ENCODE measurements at regions not wholly inside any gene's neighbourhood (a gene's known extent, or its start where the extent isn't known, plus 50 kb on each side); places are given as distances from the start of the nearest gene placed in this dataset.

GRCh38 chr7:41603985-41604384, 98.9 kb downstream of the INHBA start:
- WGBS, 2 donors (ENCODE audit: low coverage in 1 of 2), result 67 to 79% methylated on average over 1 of the region's 1 CpG
- TF ChIP-seq, protein P1, sequence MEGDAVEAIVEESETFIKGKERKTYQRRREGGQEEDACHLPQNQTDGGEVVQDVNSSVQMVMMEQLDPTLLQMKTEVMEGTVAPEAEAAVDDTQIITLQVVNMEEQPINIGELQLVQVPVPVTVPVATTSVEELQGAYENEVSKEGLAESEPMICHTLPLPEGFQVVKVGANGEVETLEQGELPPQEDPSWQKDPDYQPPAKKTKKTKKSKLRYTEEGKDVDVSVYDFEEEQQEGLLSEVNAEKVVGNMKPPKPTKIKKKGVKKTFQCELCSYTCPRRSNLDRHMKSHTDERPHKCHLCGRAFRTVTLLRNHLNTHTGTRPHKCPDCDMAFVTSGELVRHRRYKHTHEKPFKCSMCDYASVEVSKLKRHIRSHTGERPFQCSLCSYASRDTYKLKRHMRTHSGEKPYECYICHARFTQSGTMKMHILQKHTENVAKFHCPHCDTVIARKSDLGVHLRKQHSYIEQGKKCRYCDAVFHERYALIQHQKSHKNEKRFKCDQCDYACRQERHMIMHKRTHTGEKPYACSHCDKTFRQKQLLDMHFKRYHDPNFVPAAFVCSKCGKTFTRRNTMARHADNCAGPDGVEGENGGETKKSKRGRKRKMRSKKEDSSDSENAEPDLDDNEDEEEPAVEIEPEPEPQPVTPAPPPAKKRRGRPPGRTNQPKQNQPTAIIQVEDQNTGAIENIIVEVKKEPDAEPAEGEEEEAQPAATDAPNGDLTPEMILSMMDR (IDR thresholded peaks at IDR 0.05), result no peak
- no peak for TF ChIP-seq POLR2AphosphoS5 (IDR thresholded peaks at IDR 0.05)
- TF ChIP-seq POLR2A (IDR thresholded peaks at IDR 0.05), result no peak
- TF ChIP-seq EP300 (IDR thresholded peaks at IDR 0.05; ENCODE audit: low read depth), result no peak

GRCh38 chr7:41599760-41600159, 103.1 kb downstream of the INHBA start:
- Histone ChIP-seq H3K4me1 (no peaks in the 10 kb centered on the region), H3K9me3 (peaks cover 6 to 12% of the 10 kb centered on the region in 2 donors), H3K27me3 (no peaks in the 10 kb centered on the region), H3K4me3 (no peak overlapping the region), H3K27ac (no peak overlapping the region), H3K36me3 (no peaks in the 10 kb centered on the region)
- in situ Hi-C loops (cut with MboI; ENCODE audit: low pct_ligation_motif_present in 1 of 4, low pct_unique_long_range_greater_than_20kb in 1 of 4, low sequenced_read_pairs in 3 of 4) (no loop called here), intact Hi-C loops (cut with DNase I; ENCODE audit: low total_unique reads) (no loop called here)
- WGBS, 2 donors (ENCODE audit: low coverage in 1 of 2), result 79 to 100% methylated on average over 1 to 4 of the region's 4 CpGs
- TF ChIP-seq POLR2AphosphoS5 (IDR thresholded peaks at IDR 0.05) (no peak), POLR2A (IDR thresholded peaks at IDR 0.05) (no peak), EP300 (IDR thresholded peaks at IDR 0.05; ENCODE audit: low read depth) (no peak)
- TF ChIP-seq, protein P1 (IDR thresholded peaks at IDR 0.05), result no peak
- no peak for DNase-seq

More at GRCh38 chr7:41603985-41604384, 98.9 kb downstream of the INHBA start:
- Histone ChIP-seq H3K27me3 (no peaks in the 10 kb centered on the region), H3K36me3 (no peaks in the 10 kb centered on the region), H3K27ac (no peak overlapping the region), H3K9me3 (no peaks in the 10 kb centered on the region), H3K4me3 (no peak overlapping the region), H3K4me1 (no peaks in the 10 kb centered on the region)
- DNase-seq, result no peak
- intact Hi-C loops (cut with DNase I; ENCODE audit: low total_unique reads), result no loop called here
- in situ Hi-C loops (cut with MboI; ENCODE audit: low pct_ligation_motif_present in 1 of 4, low pct_unique_long_range_greater_than_20kb in 1 of 4, low sequenced_read_pairs in 3 of 4), result no loop called here

DNA sequence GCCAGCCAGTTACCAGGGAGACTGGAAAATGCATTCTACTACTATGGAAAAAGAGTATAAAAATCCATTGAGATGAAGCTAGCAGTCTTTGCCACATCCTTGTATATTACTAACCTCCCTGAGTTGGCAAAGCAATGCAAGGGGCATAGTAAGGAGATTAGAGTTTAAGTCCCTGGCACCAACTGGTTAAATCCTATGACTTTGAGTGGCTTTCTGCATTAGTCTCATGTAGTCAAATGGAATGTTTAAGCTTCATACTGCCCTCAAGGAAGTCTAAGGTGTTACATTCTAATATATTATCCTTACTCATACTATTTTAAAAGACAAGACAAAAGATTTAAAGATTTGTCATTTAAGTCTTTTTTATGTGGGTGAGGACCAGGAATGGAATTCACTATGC, 110.1 kb downstream of the INHBA start:
- H3K27me3 ChIP-seq, result no peaks in the 10 kb centered on the region
- in situ Hi-C loops (cut with MboI; ENCODE audit: low pct_ligation_motif_present in 1 of 4, low pct_unique_long_range_greater_than_20kb in 1 of 4, low sequenced_read_pairs in 3 of 4), result no loop called here
- DNase-seq, result no peak
- H3K4me1 ChIP-seq, result no peaks in the 10 kb centered on the region
- H3K27ac ChIP-seq, result no peak overlapping the region
- H3K4me3 ChIP-seq, result no peak overlapping the region
- intact Hi-C loops (cut with DNase I; ENCODE audit: low total_unique reads), result loop anchor here (2.0 kb wide), 1 partner anchor 32 kb away; no protein-coding TSS in a partner anchor
- H3K36me3 ChIP-seq, result no peaks in the 10 kb centered on the region
- TF ChIP-seq, protein P1 (IDR thresholded peaks at IDR 0.05), result no peak
- TF ChIP-seq POLR2A (IDR thresholded peaks at IDR 0.05) (no peak), POLR2AphosphoS5 (IDR thresholded peaks at IDR 0.05) (no peak), EP300 (IDR thresholded peaks at IDR 0.05; ENCODE audit: low read depth) (no peak)
- peaks cover 6 to 10% of the 10 kb centered on the region in 2 donors for H3K9me3 ChIP-seq

GRCh38 chr7:41592236-41592635, 110.7 kb downstream of the INHBA start:
- Histone ChIP-seq H3K9me3 (peaks cover 4 to 5% of the 10 kb centered on the region in 2 donors), H3K27me3 (no peaks in the 10 kb centered on the region), H3K27ac (no peak overlapping the region), H3K4me3 (no peak overlapping the region), H3K4me1 (no peaks in the 10 kb centered on the region), H3K36me3 (no peaks in the 10 kb centered on the region)
- WGBS, 2 donors (ENCODE audit: low coverage in 1 of 2), result 94% methylated on average over 1 of the region's 1 CpG; no CpG with 5 or more reads in 1 of the 2 donors
- intact Hi-C loops (cut with DNase I; ENCODE audit: low total_unique reads) (loop anchor here (2.0 kb wide), 1 partner anchor 33 kb away; no protein-coding TSS in a partner anchor), in situ Hi-C loops (cut with MboI; ENCODE audit: low pct_ligation_motif_present in 1 of 4, low pct_unique_long_range_greater_than_20kb in 1 of 4, low sequenced_read_pairs in 3 of 4) (no loop called here)
- DNase-seq, result no peak
- TF ChIP-seq POLR2AphosphoS5 (IDR thresholded peaks at IDR 0.05) (no peak), POLR2A (IDR thresholded peaks at IDR 0.05) (no peak)

DNA sequence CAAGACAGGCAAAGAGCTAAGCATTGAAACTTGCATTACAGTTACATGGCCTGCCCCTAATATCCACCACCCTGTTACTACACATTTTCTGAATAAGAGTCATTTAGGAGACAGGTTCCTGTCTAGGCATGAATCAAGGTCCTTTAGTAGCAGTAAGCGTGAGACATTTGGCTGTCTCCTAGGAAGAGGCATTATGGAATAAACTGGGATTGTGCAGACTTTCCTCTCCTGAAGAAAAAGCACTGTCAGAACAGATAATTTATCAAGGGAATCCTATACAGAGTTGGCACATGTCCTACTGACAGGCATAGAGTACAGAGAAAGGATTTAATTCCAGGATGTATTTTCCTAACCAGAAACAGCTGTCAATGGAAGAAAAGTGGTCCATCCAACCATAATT, 111.9 kb downstream of the INHBA start:
- in situ Hi-C loops (cut with MboI; ENCODE audit: low pct_ligation_motif_present in 1 of 4, low pct_unique_long_range_greater_than_20kb in 1 of 4, low sequenced_read_pairs in 3 of 4) (no loop called here), intact Hi-C loops (cut with DNase I; ENCODE audit: low total_unique reads) (no loop called here)
- no peak for DNase-seq
- TF ChIP-seq POLR2A (IDR thresholded peaks at IDR 0.05) (no peak), POLR2AphosphoS5 (IDR thresholded peaks at IDR 0.05) (no peak), EP300 (IDR thresholded peaks at IDR 0.05; ENCODE audit: low read depth) (no peak)
- TF ChIP-seq, protein P1 (IDR thresholded peaks at IDR 0.05), result no peak
- WGBS, 2 donors (ENCODE audit: low coverage in 1 of 2), result 80% methylated on average over 1 of the region's 1 CpG; no CpG with 5 or more reads in 1 of the 2 donors
- no peaks in the 10 kb centered on the region for H3K9me3 ChIP-seq
- no peaks in the 10 kb centered on the region for H3K27me3 ChIP-seq
- no peak overlapping the region for H3K4me3 ChIP-seq
- no peaks in the 10 kb centered on the region for H3K36me3 ChIP-seq
- no peak overlapping the region for H3K27ac ChIP-seq
- no peaks in the 10 kb centered on the region for H3K4me1 ChIP-seq
